Nephron progenitor cell (in vitro differentiated cells): ENCODE measurements at regions not wholly inside any gene's neighbourhood (a gene's known extent, or its start where the extent isn't known, plus 50 kb on each side); places are given as distances from the start of the nearest gene placed in this dataset.
"Not testable (repeated sequence)": the region's sequence is repeated elsewhere in the genome, so short reads cannot be mapped to it uniquely, and the experiment has no call there.

Experiments used
- DNase-seq: peaks from one replicate; pipeline ENCODE4 v3.0.0; 2021
- H3K27ac Mint-ChIP-seq: 2 replicates; pipeline ENCODE4 v1.8.0; 2021; ENCODE audit warnings: mild to moderate bottlenecking, moderate library complexity, mixed read lengths
- H3K27me3 Mint-ChIP-seq: 2 replicates; pipeline ENCODE4 v1.8.0; 2021; ENCODE audit warnings: mild to moderate bottlenecking, low read depth, mixed read lengths; ENCODE audit not compliant: poor library complexity
- H3K36me3 Mint-ChIP-seq: 2 replicates; pipeline ENCODE4 v1.8.0; 2021; ENCODE audit warnings: low read depth, mixed read lengths
- H3K4me1 Mint-ChIP-seq: 2 replicates; pipeline ENCODE4 v1.8.0; 2021; ENCODE audit warnings: mixed read lengths
- H3K4me3 Mint-ChIP-seq: 2 replicates; pipeline ENCODE4 v1.8.0; 2021; ENCODE audit warnings: mild to moderate bottlenecking, moderate library complexity, mixed read lengths
- H3K9me3 Mint-ChIP-seq: 2 replicates; pipeline ENCODE4 v1.8.0; 2021; ENCODE audit warnings: mild to moderate bottlenecking, moderate library complexity, mixed read lengths
- TF ChIP-seq, protein P1 (sequence below): fragments of 200-600 bp; sonication (generic); IDR thresholded peaks from 2 replicates; pipeline ENCODE4 v1.5.0; 2021; ENCODE audit warnings: antibody characterized with exemption

DNA sequence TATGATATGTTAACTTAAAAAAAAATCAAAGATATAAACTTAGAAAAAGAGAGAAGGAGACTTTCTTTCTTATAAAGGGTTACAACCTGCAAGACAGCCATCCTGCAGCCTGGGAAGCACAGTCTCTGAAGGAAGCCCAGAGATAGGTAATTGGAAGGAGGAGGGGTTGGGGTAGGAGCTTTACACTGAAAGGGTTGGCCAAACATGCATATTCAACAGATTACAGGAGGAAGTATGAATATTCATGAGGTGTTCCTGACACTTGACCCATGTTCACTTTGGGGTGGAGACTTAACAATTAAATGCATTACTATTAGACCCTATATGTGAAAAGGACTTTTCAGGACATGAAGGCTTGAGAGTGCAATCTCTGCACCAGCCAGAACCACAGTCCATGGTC is 71.7 kb upstream of the CDH2 start:
- Mint-ChIP-seq H3K27ac (no peak overlapping the region), H3K4me3 (no peak overlapping the region), H3K9me3 (peaks cover 10% of the 10 kb centered on the region), H3K36me3 (no peaks in the 10 kb centered on the region), H3K27me3 (peaks cover 3% of the 10 kb centered on the region), H3K4me1 (no peaks in the 10 kb centered on the region)
- no peak for DNase-seq
- TF ChIP-seq, protein P1, sequence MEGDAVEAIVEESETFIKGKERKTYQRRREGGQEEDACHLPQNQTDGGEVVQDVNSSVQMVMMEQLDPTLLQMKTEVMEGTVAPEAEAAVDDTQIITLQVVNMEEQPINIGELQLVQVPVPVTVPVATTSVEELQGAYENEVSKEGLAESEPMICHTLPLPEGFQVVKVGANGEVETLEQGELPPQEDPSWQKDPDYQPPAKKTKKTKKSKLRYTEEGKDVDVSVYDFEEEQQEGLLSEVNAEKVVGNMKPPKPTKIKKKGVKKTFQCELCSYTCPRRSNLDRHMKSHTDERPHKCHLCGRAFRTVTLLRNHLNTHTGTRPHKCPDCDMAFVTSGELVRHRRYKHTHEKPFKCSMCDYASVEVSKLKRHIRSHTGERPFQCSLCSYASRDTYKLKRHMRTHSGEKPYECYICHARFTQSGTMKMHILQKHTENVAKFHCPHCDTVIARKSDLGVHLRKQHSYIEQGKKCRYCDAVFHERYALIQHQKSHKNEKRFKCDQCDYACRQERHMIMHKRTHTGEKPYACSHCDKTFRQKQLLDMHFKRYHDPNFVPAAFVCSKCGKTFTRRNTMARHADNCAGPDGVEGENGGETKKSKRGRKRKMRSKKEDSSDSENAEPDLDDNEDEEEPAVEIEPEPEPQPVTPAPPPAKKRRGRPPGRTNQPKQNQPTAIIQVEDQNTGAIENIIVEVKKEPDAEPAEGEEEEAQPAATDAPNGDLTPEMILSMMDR = no peak

DNA sequence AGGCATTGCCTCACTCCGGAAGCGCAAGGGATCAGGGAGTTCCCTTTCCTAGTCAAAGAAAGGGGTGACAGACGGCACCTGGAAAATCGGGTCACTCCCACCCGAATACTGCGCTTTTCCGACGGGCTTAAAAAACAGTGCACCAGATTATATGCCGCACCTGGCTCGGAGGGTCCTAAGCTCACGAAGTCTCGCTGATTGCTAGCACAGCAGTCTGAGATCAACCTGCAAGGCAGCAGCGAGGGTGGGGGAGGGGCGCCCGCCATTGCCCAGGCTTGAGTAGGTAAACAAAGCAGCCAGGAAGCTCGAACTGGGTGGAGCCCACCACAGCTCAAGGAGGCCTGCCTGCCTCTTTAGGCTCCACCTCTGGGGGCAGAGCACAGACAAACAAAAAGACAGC is 63.7 kb upstream of the CDH2 start:
- H3K4me3 Mint-ChIP-seq, H3K4me1 Mint-ChIP-seq, H3K36me3 Mint-ChIP-seq, H3K27ac Mint-ChIP-seq, H3K27me3 Mint-ChIP-seq: not testable (repeated sequence)
- peak; percentile 7 for DNase-seq
- H3K9me3 Mint-ChIP-seq = peaks cover 30% of the 10 kb centered on the region

DNA sequence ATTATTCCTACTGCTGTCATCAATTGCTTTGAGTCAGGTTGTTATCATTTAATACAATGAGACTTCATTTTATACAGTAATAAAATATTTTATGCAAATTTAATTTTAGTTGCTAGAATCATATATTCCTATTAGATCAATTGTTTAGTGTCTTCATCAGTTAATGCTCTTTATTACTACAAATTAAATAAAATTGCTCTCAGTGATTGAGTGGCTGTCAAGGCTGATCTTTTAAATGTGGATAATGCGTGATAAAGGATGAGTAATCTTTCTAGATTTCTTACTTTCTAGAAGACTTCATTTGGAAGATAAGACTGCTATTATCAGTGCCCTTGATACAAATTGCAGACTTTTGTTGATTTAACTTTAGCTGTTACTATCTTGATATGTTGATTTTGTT is 59.6 kb upstream of the CDH2 start:
- Mint-ChIP-seq H3K27me3 (peaks cover 2% of the 10 kb centered on the region), H3K4me3 (no peak overlapping the region), H3K9me3 (peaks cover 13% of the 10 kb centered on the region), H3K4me1 (no peaks in the 10 kb centered on the region), H3K27ac (no peak overlapping the region), H3K36me3 (peaks cover 5% of the 10 kb centered on the region)
- DNase-seq = no peak
- TF ChIP-seq, protein P1 = no peak
